ENCODE measurements at regions not wholly inside any gene's neighbourhood (a gene's known extent, or its start where the extent isn't known, plus 50 kb on each side); places are given as distances from the start of the nearest gene placed in this dataset.

DNA sequence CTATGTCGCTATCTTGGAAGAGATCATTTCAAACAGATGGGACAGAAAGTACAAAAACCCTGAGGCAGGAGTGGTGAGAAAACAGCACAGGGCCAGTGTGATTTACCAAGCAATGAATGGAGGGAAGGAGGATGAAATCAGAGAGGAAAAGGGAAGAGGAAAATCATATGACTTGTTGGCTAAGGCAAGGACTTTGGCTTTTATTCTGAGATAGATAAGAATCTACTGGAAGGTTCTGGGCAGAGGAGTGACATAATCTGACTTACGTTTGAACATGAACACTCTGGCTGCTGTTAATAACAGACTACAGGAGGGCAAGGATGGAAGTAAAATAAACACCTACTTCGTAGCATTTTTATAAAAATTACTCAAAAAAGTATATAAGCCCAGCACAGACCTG, 207.8 kb upstream of the SLC7A11 start:
- DNase-seq: no peak
- Histone ChIP-seq H2AFZ (ENCODE audit: low read length) (no peak overlapping the region), H3K79me2 (ENCODE audit: low read length) (no peaks in the 10 kb centered on the region), H3K9ac (ENCODE audit: low read length) (no peak overlapping the region), H3K36me3 (replicated peaks; ENCODE audit: insufficient read depth, low read length) (no peaks in the 10 kb centered on the region), H3K27me3 (replicated peaks; ENCODE audit: insufficient read depth, low read length) (no peaks in the 10 kb centered on the region), H3K27ac (ENCODE audit: low read length) (no peak overlapping the region), H3K9me3 (replicated peaks; ENCODE audit: insufficient read depth, low read length) (no peaks in the 10 kb centered on the region), H3K4me3 (ENCODE audit: low read length) (no peak overlapping the region), H3K9me2 (replicated peaks; ENCODE audit: insufficient read depth, low read length) (no peaks in the 10 kb centered on the region), H3K4me1 (ENCODE audit: low read length) (no peaks in the 10 kb centered on the region), H4K20me1 (ENCODE audit: insufficient read depth, low read length) (no peaks in the 10 kb centered on the region), H3F3A (ENCODE audit: insufficient read depth, low read length) (no peaks in the 10 kb centered on the region), H3K4me2 (ENCODE audit: low read depth, low read length) (no peak overlapping the region)
- TF ChIP-seq EZH2phosphoT487 (IDR thresholded peaks at IDR 0.05; ENCODE audit: low read length) (no peak), EZH2 (optimal IDR thresholded peaks at IDR 0.05; ENCODE audit: low read depth, low read length) (no peak)
- TF ChIP-seq, protein P1, sequence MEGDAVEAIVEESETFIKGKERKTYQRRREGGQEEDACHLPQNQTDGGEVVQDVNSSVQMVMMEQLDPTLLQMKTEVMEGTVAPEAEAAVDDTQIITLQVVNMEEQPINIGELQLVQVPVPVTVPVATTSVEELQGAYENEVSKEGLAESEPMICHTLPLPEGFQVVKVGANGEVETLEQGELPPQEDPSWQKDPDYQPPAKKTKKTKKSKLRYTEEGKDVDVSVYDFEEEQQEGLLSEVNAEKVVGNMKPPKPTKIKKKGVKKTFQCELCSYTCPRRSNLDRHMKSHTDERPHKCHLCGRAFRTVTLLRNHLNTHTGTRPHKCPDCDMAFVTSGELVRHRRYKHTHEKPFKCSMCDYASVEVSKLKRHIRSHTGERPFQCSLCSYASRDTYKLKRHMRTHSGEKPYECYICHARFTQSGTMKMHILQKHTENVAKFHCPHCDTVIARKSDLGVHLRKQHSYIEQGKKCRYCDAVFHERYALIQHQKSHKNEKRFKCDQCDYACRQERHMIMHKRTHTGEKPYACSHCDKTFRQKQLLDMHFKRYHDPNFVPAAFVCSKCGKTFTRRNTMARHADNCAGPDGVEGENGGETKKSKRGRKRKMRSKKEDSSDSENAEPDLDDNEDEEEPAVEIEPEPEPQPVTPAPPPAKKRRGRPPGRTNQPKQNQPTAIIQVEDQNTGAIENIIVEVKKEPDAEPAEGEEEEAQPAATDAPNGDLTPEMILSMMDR (IDR thresholded peaks at IDR 0.05; ENCODE audit: low read length): no peak

DNA sequence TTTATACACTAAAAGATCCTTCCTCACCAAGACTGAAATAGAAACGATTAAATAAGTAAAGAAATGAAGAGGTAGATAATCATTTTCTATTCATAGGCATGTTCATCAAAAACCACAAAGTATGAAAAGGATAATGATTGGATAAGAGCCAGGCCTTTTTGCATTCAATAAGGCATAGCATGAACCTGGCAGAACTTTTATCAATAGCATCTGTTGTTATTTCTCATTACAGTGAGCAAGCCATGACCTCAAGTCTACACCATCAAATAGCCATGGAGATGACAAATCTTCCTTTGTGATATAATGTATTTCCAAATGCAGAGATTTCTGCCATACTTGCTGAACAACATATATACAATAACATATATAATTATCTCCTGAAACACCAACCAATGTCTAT, 206.0 kb upstream of the SLC7A11 start:
- Histone ChIP-seq H4K20me1 (ENCODE audit: insufficient read depth, low read length) (no peaks in the 10 kb centered on the region), H3K79me2 (ENCODE audit: low read length) (no peaks in the 10 kb centered on the region), H3K27ac (ENCODE audit: low read length) (no peak overlapping the region), H3K36me3 (replicated peaks; ENCODE audit: insufficient read depth, low read length) (no peaks in the 10 kb centered on the region), H3K27me3 (replicated peaks; ENCODE audit: insufficient read depth, low read length) (no peaks in the 10 kb centered on the region), H3F3A (ENCODE audit: insufficient read depth, low read length) (no peaks in the 10 kb centered on the region), H2AFZ (ENCODE audit: low read length) (no peak overlapping the region), H3K9me2 (replicated peaks; ENCODE audit: insufficient read depth, low read length) (no peaks in the 10 kb centered on the region), H3K9me3 (replicated peaks; ENCODE audit: insufficient read depth, low read length) (no peaks in the 10 kb centered on the region), H3K4me1 (ENCODE audit: low read length) (no peaks in the 10 kb centered on the region), H3K4me3 (ENCODE audit: low read length) (no peak overlapping the region), H3K4me2 (ENCODE audit: low read depth, low read length) (no peak overlapping the region), H3K9ac (ENCODE audit: low read length) (no peak overlapping the region)
- TF ChIP-seq EZH2phosphoT487 (IDR thresholded peaks at IDR 0.05; ENCODE audit: low read length) (no peak), EZH2 (optimal IDR thresholded peaks at IDR 0.05; ENCODE audit: low read depth, low read length) (no peak)
- TF ChIP-seq, protein P1 (IDR thresholded peaks at IDR 0.05; ENCODE audit: low read length): no peak
- DNase-seq: no peak

DNA sequence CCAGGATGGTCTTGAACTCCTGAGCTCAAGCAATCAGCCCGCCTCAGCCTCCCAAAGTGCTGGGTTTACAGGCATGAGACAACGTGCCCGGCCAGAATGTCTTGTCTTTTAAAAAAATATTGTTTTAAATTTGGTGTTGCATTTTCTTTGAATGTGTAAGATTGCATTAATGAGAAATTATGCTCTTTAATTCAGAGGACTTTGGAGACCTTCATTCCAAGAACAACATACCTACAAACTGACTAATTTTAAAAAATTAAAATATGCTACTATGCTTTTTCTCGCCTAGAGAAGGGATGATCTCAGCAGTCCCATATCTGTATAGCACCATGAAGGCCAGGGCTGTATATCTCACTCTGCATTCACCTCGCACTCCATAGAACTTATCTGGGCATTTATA, 204.3 kb upstream of the SLC7A11 start:
- DNase-seq: no peak
- H4K20me1 ChIP-seq (ENCODE audit: insufficient read depth, low read length): no peaks in the 10 kb centered on the region

More for the DNA sequence above, 204.3 kb upstream of the SLC7A11 start:
- H3K9me3 ChIP-seq (replicated peaks; ENCODE audit: insufficient read depth, low read length): no peaks in the 10 kb centered on the region
- no peak overlapping the region for H3K27ac ChIP-seq (ENCODE audit: low read length)
- no peaks in the 10 kb centered on the region for H3F3A ChIP-seq (ENCODE audit: insufficient read depth, low read length)
- H3K4me1 ChIP-seq (ENCODE audit: low read length): no peaks in the 10 kb centered on the region
- no peak overlapping the region for H2AFZ ChIP-seq (ENCODE audit: low read length)
- TF ChIP-seq, protein P1 (IDR thresholded peaks at IDR 0.05; ENCODE audit: low read length): no peak
- TF ChIP-seq EZH2 (optimal IDR thresholded peaks at IDR 0.05; ENCODE audit: low read depth, low read length): no peak
- H3K27me3 ChIP-seq (replicated peaks; ENCODE audit: insufficient read depth, low read length): no peaks in the 10 kb centered on the region
- H3K9ac ChIP-seq (ENCODE audit: low read length): no peak overlapping the region
- no peak overlapping the region for H3K4me3 ChIP-seq (ENCODE audit: low read length)
- no peak overlapping the region for H3K4me2 ChIP-seq (ENCODE audit: low read depth, low read length)
- no peaks in the 10 kb centered on the region for H3K36me3 ChIP-seq (replicated peaks; ENCODE audit: insufficient read depth, low read length)
- no peaks in the 10 kb centered on the region for H3K9me2 ChIP-seq (replicated peaks; ENCODE audit: insufficient read depth, low read length)
- no peaks in the 10 kb centered on the region for H3K79me2 ChIP-seq (ENCODE audit: low read length)
